ENCODE measurements at regions not wholly inside any gene's neighbourhood (a gene's known extent, or its start where the extent isn't known, plus 50 kb on each side); places are given as distances from the start of the nearest gene placed in this dataset.

- in situ Hi-C loops (cut with MboI; ENCODE audit: low sequenced_read_pairs): no loop called here
These were observed 244.5 kb downstream of the CD83 start for GRCh38 chr6:14361956-14362587.

GRCh38 chr6:14364370-14364769 is 246.8 kb downstream of the CD83 start:
- in situ Hi-C loops (cut with MboI; ENCODE audit: low sequenced_read_pairs): no loop called here

GRCh38 chr6:14365393-14365792 is 247.8 kb downstream of the CD83 start:
- in situ Hi-C loops (cut with MboI; ENCODE audit: low sequenced_read_pairs): no loop called here

- in situ Hi-C loops (cut with MboI; ENCODE audit: low sequenced_read_pairs): no loop called here
These were observed 248.7 kb downstream of the CD83 start for GRCh38 chr6:14366315-14366714.

- in situ Hi-C loops (cut with MboI; ENCODE audit: low sequenced_read_pairs): no loop called here
These were observed 249.3 kb downstream of the CD83 start for GRCh38 chr6:14366872-14367271.

GRCh38 chr6:14367296-14367695 is 249.7 kb downstream of the CD83 start:
- in situ Hi-C loops (cut with MboI; ENCODE audit: low sequenced_read_pairs): no loop called here

- in situ Hi-C loops (cut with MboI; ENCODE audit: low sequenced_read_pairs): no loop called here
These were observed 252.1 kb downstream of the CD83 start for GRCh38 chr6:14369717-14370116.

- in situ Hi-C loops (cut with MboI; ENCODE audit: low sequenced_read_pairs): no loop called here
These were observed 254.0 kb downstream of the CD83 start for GRCh38 chr6:14371530-14371929.

- in situ Hi-C loops (cut with MboI; ENCODE audit: low sequenced_read_pairs): no loop called here
These were observed 255.3 kb downstream of the CD83 start for GRCh38 chr6:14372734-14373489.

GRCh38 chr6:14373648-14374437 is 256.3 kb downstream of the CD83 start:
- in situ Hi-C loops (cut with MboI; ENCODE audit: low sequenced_read_pairs): no loop called here

GRCh38 chr6:14375930-14376329 is 258.4 kb downstream of the CD83 start:
- in situ Hi-C loops (cut with MboI; ENCODE audit: low sequenced_read_pairs): no loop called here

GRCh38 chr6:14379568-14379967 is 262.0 kb downstream of the CD83 start:
- in situ Hi-C loops (cut with MboI; ENCODE audit: low sequenced_read_pairs): no loop called here

- in situ Hi-C loops (cut with MboI; ENCODE audit: low sequenced_read_pairs): no loop called here
These were observed 262.7 kb downstream of the CD83 start for GRCh38 chr6:14380086-14380820.

GRCh38 chr6:14380901-14381828 is 263.6 kb downstream of the CD83 start:
- in situ Hi-C loops (cut with MboI; ENCODE audit: low sequenced_read_pairs): no loop called here

GRCh38 chr6:14381829-14382677 is 264.5 kb downstream of the CD83 start:
- in situ Hi-C loops (cut with MboI; ENCODE audit: low sequenced_read_pairs): no loop called here

- in situ Hi-C loops (cut with MboI; ENCODE audit: low sequenced_read_pairs): no loop called here
These were observed 265.2 kb downstream of the CD83 start for GRCh38 chr6:14382678-14383236.

GRCh38 chr6:14383393-14384174 is 266.0 kb downstream of the CD83 start:
- in situ Hi-C loops (cut with MboI; ENCODE audit: low sequenced_read_pairs): no loop called here
